Hepatocyte (in vitro differentiated cells): ENCODE measurements at regions not wholly inside any gene's neighbourhood (a gene's known extent, or its start where the extent isn't known, plus 50 kb on each side); places are given as distances from the start of the nearest gene placed in this dataset.
"Not testable (repeated sequence)": the region's sequence is repeated elsewhere in the genome, so short reads cannot be mapped to it uniquely, and the experiment has no call there.

ENCODE experiments used
- CTCF ChIP-seq: fragments of 200-600 bp; sonication (generic); IDR thresholded peaks from 2 replicates; pipeline ENCODE4 v1.5.1; 2016; ENCODE audit warnings: antibody characterized with exemption, mild to moderate bottlenecking; ENCODE audit not compliant: poor library complexity
- EZH2phosphoT487 ChIP-seq: fragments of 200-600 bp; sonication (generic); IDR thresholded peaks from one replicate; pipeline ENCODE4 v1.6.1; 2018; ENCODE audit warnings: antibody characterized with exemption, mild to moderate bottlenecking, low read depth, moderate library complexity; ENCODE audit not compliant: unreplicated experiment, severe bottlenecking

GRCh38 chr15:67934126-67934525 lies 94.3 kb upstream of the RNU6-1 start:
- not testable (repeated sequence) for TF ChIP-seq CTCF, EZH2phosphoT487
